ENCODE measurements at regions not wholly inside any gene's neighbourhood (a gene's known extent, or its start where the extent isn't known, plus 50 kb on each side); places are given as distances from the start of the nearest gene placed in this dataset.

DNA sequence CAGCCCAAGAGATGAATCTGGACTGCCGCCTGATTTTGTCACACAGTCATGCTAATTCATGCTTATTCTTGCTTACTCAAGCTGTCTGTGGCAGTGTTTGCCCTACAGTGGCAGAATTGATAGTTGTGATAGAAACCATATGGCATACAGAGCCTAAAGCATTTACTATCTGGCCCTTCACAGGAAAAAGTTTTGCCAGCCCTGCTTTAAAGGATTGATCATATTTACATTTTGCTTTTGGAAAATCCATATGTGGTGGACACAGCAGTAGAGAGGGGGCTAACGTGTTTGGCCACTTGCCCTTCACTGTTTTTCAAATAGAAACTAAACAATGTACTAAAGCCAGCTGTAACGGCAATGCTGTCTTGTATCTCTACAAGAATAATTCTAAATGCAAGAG, 974.0 kb upstream of the GHITM start:
- DNase-seq (ENCODE audit: low read depth in 3 of 3): no peak

GRCh38 chr10:83166344-83166743, 973.0 kb upstream of the GHITM start:
- no peak for DNase-seq (ENCODE audit: low read depth in 3 of 3)

DNA sequence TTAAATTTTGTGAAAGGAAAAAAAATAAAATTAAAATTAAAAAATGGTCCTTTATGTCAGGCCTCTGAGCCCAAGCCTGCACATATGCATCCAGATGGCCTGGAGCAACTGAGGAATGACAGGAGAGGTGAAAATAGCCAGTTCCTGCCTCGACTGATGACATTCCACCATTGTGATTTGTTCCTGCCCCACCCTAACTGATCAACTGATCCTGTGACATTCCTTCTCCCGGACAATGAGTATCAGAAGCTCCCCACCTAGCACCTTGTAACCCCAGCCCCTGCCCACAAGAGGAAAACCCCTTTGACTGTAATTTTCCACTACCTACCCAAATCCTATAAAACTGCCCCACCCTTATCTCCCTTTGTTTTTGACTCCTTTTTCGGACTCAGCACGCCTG, 972.2 kb upstream of the GHITM start:
- no peak for DNase-seq (ENCODE audit: low read depth in 3 of 3)

- no peak for DNase-seq (ENCODE audit: low read depth in 3 of 3)
Measured at GRCh38 chr10:83176901-83177300, 962.4 kb upstream of the GHITM start.

DNA sequence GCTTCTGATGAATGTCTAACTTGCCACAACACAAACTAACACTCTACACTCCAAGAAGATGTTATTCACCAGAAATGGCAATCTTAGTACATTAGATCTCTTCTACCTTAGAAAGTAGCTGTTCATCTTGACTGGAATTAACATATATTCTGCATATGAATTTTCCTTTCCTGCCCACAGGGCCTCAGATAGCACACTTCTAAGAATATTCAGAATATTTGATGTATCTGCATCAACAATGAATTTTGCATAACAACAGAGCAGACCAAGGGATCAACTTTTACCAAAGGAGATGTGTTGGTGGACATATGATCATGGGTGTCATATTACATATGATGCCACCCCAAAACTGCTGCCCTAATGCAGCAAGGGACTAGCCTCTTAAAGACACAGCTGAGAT, 960.8 kb upstream of the GHITM start:
- DNase-seq (ENCODE audit: low read depth in 3 of 3): no peak

GRCh38 chr10:83179371-83179770, 959.9 kb upstream of the GHITM start:
- DNase-seq (ENCODE audit: low read depth in 3 of 3): no peak

GRCh38 chr10:83182076-83182475, 957.2 kb upstream of the GHITM start:
- no peak for DNase-seq (ENCODE audit: low read depth in 3 of 3)

DNA sequence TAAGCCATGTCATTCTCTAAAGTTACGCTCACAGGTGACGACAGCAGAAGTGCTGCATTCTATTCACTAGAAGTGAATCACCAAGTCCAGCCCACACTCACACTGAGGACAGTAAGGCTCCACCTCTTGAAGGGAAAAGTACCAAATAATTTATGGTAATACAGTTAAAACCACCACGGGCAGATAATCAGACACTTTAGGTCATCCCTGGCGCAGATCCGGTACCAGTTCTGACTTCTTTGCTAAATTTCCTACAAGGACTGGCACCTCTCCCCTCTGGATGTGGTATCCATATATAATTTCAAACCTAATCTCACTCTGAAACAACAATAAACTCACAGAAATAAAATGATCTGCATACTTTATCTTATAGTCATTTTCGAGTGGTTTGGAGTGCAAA, 954.7 kb upstream of the GHITM start:
- DNase-seq (ENCODE audit: low read depth in 3 of 3): no peak

GRCh38 chr10:83190614-83191013, 948.7 kb upstream of the GHITM start:
- DNase-seq (ENCODE audit: low read depth in 3 of 3): no peak

DNA sequence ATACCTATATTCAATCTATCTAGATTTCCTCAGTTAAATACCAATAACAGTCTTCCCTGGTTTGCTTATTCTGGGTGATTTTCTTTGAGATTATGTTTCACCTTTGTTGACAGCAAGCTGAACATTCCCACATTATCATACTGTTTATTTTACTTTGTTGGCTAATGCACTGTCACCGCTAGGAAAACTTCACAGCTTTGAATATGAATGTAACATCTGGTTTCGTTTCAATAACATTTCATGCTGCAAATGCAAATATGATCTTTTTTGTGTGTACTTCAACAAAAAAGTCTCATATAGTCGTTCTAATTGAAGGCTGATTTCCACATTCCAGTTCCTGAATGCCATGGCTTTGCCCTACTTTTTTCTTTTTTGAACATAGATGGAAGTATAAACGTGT, 946.3 kb upstream of the GHITM start:
- no peak for DNase-seq (ENCODE audit: low read depth in 3 of 3)

DNA sequence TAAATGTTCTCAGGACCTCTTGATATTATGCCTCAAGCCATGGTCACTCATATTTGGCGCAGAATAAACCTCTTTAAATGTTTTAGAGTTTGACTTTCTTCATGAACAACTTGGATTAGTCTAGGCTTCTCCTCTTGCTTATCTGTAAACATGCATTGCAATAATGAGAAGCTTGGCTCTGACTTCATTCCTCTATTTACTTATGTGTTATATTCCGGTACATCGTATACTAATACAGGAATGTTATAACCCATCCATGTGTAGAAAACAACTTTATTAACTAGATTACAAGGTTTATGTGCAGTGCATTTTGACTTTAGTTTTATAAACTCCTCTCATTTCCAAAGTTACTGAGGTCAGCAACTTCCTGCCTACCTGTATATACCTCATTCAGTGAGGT, 944.3 kb upstream of the GHITM start:
- no peak for DNase-seq (ENCODE audit: low read depth in 3 of 3)

GRCh38 chr10:83199374-83199773, 939.9 kb upstream of the GHITM start:
- no peak for DNase-seq (ENCODE audit: low read depth in 3 of 3)

DNA sequence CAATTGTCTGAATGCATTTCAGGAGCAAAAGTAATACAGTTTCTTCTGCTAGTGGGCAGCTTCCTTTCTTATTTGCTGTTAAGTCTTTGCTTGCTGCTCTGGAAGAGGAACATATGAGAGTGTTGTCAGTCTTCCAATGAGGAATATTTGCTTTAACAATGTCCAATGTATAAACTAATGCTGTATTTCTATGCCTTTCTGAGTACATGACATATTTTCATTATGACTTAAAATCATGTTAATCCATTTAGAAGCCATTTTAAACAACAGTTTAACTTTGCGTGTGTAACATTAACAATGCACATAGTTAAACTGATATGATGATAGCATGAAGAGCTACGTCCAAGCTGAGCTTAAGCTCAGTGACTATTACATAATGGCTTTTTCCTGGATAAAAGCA, 933.4 kb upstream of the GHITM start:
- DNase-seq (ENCODE audit: low read depth in 3 of 3): no peak

DNA sequence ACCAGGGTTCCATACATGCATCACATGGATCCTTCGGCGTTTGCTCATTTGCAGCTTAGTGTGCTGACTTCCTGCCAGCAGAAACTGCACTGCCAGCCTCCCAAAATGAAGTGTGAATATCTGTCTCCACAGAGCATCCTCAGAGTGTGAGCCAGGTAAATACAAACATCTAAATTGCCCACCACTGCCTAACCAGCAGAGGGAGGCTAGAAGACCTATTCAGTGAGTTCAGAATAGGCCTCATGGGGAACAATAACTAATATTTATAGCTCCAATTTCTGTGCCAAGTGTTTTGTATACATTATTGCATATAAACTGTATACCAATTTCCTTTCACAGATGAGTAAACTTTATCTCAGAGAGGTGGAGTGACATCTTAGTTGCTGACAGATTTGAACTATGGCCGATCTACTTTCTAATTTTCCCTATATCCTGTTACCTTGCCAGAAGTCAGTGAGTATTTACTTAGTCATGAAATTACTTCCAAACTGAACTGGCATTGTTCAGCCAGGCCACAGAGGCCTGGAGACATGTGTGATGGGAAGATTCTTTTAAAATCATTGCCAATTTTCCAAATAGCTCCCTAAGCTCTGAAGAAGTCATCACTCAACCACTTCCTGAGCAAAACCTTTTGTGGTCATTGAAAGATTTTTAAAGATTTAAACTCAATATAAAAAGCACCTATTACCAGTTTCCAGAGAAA, 926.5 kb upstream of the GHITM start:
- no peak for DNase-seq (ENCODE audit: low read depth in 3 of 3)

GRCh38 chr10:83214136-83214535, 925.2 kb upstream of the GHITM start:
- DNase-seq (ENCODE audit: low read depth in 3 of 3): no peak

GRCh38 chr10:83218205-83218604, 921.1 kb upstream of the GHITM start:
- no peak for DNase-seq (ENCODE audit: low read depth in 3 of 3)

DNA sequence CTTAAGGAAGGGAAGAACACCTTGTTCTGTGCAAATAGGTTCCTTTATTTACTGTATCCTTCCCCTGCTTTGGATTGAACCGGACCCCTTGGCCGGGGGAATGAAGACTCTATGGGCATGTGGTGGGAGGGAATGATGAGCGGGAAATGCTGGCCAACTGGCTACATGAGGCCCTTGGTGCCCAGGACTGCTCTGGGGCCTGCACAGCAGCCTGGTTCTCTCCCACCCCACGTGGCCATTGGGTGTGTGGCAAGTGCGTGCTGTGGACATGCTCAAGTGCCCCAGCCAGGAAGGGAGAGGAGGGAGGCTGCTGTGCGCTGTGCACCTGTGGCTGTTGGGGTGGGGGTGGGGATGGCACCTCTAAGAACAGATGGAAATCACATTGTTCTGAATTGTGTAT, 917.0 kb upstream of the GHITM start:
- no peak for DNase-seq (ENCODE audit: low read depth in 3 of 3)

GRCh38 chr10:83222832-83223742, 916.2 kb upstream of the GHITM start:
- DNase-seq (ENCODE audit: low read depth in 3 of 3): no peak

DNA sequence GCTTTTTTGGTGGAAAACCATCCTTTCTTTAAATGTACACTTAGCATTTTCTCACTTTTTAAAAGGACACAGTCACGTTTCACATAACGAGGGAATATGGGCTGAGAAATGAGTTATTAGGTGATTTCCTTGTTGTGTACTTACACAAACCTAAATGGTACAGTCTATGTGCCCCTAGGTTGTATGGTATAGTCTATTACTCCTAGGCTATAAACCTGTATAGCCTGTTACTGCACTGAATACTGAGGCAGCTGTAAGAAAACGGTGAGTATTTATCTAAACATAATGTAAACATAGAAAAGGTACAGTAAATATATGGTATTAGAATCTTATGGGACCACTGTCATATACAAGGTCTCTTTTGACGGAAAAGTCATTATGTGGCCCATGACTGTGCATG, 913.5 kb upstream of the GHITM start:
- DNase-seq (ENCODE audit: low read depth in 3 of 3): no peak

DNA sequence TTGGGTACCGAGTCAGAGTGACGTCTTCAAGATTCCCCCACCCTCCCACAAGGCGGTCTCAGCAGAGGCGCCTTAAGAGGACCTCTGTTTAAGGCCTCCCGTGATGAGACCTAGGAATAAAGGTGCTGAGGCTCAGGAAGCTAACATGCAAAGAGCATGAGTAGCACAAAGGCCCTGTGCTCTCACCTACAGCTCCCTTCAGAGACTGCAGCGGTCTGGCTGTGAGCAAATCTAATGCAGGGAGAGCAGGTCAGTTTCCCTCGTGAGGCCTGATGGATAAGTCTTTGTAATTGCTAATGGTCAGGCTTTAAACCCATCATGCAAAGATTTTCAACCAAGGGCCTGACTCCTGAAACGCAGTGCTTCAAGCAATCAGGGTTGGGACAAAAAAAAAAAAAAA, 909.3 kb upstream of the GHITM start:
- DNase-seq (ENCODE audit: low read depth in 3 of 3): no peak

- no peak for DNase-seq (ENCODE audit: low read depth in 3 of 3)
Measured at GRCh38 chr10:83233691-83234090, 905.6 kb upstream of the GHITM start.

DNA sequence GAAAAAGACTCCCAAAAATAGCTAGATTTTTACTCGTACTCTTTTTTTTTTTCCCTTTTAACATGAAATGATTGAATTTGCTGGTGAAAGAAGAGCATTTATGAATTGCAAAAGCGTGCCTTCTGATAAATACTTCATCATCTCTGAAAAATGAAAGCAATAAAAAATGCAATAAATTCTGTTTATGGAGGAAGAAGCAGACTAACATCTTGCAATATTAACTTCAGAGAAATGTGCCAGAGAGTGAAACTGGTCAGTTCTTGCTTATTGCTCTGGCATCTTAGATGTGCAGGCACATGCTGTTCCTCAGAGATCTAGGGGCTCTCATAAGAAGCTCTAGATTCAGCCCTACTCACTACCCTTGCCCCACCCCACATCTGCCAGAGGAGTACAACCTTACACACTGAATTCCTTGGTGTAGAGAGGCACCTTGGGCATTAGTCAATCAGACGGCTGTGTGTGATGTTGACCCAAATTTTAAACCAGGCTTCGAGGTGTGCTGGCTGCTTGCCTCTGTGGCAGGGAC, 891.1 kb upstream of the GHITM start:
- DNase-seq (ENCODE audit: low read depth in 3 of 3): no peak

DNA sequence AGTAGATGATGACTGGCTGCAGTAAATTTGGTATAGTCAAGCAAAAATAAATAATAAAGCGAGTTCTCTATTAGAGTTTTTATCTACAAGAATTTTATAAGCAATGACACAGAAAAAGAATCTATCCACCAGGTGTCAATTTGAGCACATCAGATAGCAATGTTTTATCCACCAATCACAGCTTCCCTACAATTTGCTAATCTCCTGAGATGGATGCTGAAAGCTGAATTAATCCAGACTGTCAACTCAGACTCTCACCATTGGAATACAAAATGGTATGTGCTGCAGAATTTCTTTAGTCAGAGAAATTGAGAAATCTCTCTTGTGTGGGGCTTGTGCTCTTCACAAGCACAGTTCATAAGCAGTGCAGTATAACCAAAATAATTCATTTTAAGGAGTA, 888.9 kb upstream of the GHITM start:
- DNase-seq (ENCODE audit: low read depth in 3 of 3): no peak
